Esophagus muscularis mucosa (tissue), 4 donors: ENCODE measurements at regions not wholly inside any gene's neighbourhood (a gene's known extent, or its start where the extent isn't known, plus 50 kb on each side); places are given as distances from the start of the nearest gene placed in this dataset.

ENCODE experiments used
- DNase-seq: peaks from one replicate; pipeline ENCODE4 v3.0.0-alpha.2; 2017; ENCODE audit errors: extremely low spot score
- H3K27ac ChIP-seq, 4 donors: fragments of 200-600 bp; sonication (generic); replicated peaks in 1 of 4; 1 replicate in 3 of 4; 2 replicates in 1 of 4; pipeline ENCODE4 v1.5.1; 2016 to 2019; ENCODE audit warnings: mild to moderate bottlenecking in 1 of 4
- H3K27me3 ChIP-seq, 4 donors: fragments of 200-600 bp; sonication (generic); one replicate each; pipeline versions ENCODE4 v1.5.1 to v1.6.0; 2016 to 2019
- H3K36me3 ChIP-seq, 4 donors: fragments of 200-600 bp; sonication (generic); one replicate each; pipeline ENCODE4 v1.5.1; 2016 to 2019
- H3K4me1 ChIP-seq, 4 donors: fragments of 200-600 bp; sonication (generic); one replicate each; pipeline ENCODE4 v1.5.1; 2016 to 2019
- H3K4me3 ChIP-seq, 4 donors: fragments of 200-600 bp; sonication (generic); 1 replicate in 2 of 4; 2 replicates in 2 of 4; pipeline ENCODE4 v1.5.1; 2016 to 2019; ENCODE audit warnings: mild to moderate bottlenecking in 4 of 4, moderate library complexity in 1 of 4
- H3K9me3 ChIP-seq, 4 donors: fragments of 200-600 bp; sonication (generic); 1 replicate in 3 of 4; 2 replicates in 1 of 4; pipeline ENCODE4 v1.5.1; 2016 to 2019
- EP300 ChIP-seq: sonication (generic); formaldehyde crosslinking; IDR thresholded peaks from one replicate; pipeline ENCODE4 v1.6.1; 2017; ENCODE audit warnings: antibody characterized with exemption
- POLR2A ChIP-seq: fragments of 450-650 bp; IDR thresholded peaks from one replicate; pipeline ENCODE4 v1.6.1; 2017; ENCODE audit warnings: antibody characterized with exemption, moderate library complexity, mild to moderate bottlenecking, low read depth
- POLR2AphosphoS5 ChIP-seq, 2 donors: sonication (generic); formaldehyde crosslinking; IDR thresholded peaks; one replicate each; pipeline ENCODE4 v1.6.1; 2017; ENCODE audit warnings: antibody characterized with exemption in 2 of 2
- WGBS: methylation state at CpG from one replicate; pipeline ENCODE4 v1.1.5; 2018; 5-methylcytosine and 5-hydroxymethylcytosine counted together
- intact Hi-C: fragments of 100-400 bp; cut with DNase I; formaldehyde crosslinking; loops from one replicate; pipeline ENCODE4 v1.15.1; 2023
- TF ChIP-seq, protein P1 (sequence below), 3 experiments: fragments of 200-600 bp in 2 of 3; fragments of 450-650 bp in 1 of 3; sonication (generic) in 2 of 3; IDR thresholded peaks; one replicate each; pipeline ENCODE4 v1.5.1; 2017 to 2019; ENCODE audit warnings: antibody characterized with exemption in 3 of 3, mild to moderate bottlenecking in 2 of 3, moderate library complexity in 1 of 3

DNA sequence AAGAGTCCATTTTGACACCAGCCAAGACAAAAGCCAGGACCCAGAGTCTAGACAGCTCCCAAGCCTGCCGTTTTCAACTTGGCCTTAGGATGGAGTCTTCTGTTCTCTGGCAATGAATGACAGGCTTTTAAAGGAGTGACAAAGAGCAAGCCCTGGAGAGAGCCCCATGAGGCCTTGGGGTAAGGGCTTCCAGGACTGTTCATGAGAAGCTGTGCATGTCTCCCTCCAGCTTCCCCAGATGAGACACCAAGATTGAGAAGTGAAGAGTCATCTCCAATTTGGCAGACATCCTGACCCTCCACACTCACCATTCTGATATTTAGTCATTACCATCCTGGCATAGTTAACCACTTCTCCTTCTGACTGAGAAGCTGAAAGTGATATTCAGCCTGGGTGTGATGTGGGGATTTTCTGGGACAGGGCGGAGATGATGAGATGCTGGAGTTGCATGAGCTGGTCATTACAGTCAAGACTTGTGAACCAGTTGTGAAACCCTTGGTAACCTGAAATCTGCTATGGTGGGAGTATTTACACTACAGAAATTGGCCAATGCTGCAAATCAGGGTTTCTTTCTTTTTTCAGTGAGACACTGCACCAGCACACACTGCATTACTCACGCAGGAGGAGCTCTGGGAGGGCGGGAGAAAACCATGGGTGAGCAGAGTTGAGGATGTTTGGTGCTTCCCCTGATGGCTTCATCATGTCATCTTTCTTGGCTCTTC lies 77.8 kb downstream of the VCPKMT start:
- WGBS, result 46% methylated on average over 3 of the region's 4 CpGs
- no peak for DNase-seq

DNA sequence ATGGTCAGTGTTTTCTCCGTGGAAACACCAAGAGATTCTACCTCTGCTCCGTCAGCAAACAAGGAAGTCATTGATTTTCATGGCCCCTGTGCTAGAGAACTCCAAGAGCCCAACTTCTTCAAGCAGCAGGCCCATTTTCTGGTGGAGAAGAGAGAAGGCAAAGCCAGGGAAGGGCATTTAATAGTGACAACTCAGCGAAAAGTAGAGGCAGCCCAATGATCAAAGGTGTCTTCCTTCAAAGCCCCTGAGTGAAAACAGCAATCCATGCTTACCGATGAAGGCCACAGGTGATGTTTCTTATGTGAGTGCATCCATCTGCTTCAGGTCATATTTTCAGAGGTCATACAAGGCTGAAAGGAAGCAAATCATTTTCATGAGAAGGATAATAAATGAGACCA lies 77.3 kb downstream of the VCPKMT start:
- no peaks in the 10 kb centered on the region for H3K36me3 ChIP-seq
- H3K27me3 ChIP-seq, result no peaks in the 10 kb centered on the region
- H3K4me1 ChIP-seq, result peaks cover 12 to 35% (median 17%) of the 10 kb centered on the region in 4 donors
- TF ChIP-seq, protein P1, sequence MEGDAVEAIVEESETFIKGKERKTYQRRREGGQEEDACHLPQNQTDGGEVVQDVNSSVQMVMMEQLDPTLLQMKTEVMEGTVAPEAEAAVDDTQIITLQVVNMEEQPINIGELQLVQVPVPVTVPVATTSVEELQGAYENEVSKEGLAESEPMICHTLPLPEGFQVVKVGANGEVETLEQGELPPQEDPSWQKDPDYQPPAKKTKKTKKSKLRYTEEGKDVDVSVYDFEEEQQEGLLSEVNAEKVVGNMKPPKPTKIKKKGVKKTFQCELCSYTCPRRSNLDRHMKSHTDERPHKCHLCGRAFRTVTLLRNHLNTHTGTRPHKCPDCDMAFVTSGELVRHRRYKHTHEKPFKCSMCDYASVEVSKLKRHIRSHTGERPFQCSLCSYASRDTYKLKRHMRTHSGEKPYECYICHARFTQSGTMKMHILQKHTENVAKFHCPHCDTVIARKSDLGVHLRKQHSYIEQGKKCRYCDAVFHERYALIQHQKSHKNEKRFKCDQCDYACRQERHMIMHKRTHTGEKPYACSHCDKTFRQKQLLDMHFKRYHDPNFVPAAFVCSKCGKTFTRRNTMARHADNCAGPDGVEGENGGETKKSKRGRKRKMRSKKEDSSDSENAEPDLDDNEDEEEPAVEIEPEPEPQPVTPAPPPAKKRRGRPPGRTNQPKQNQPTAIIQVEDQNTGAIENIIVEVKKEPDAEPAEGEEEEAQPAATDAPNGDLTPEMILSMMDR (IDR thresholded peaks at IDR 0.05), result no peak
- TF ChIP-seq POLR2A, result no peak
- no peak for TF ChIP-seq EP300
- TF ChIP-seq POLR2AphosphoS5 (IDR thresholded peaks at IDR 0.05), result no peak
- H3K9me3 ChIP-seq, result no peaks in the 10 kb centered on the region
- intact Hi-C loops, result no loop called here
- no peak for DNase-seq
- H3K27ac ChIP-seq, result peak overlapping the region in 1 of 4 donors; percentile 10
- H3K4me3 ChIP-seq, result no peak overlapping the region
- WGBS, result 82% methylated on average over 4 of the region's 4 CpGs

More for the DNA sequence above, 77.8 kb downstream of the VCPKMT start:
- no peaks in the 10 kb centered on the region for H3K9me3 ChIP-seq
- no peak for TF ChIP-seq EP300
- TF ChIP-seq, protein P1 (IDR thresholded peaks at IDR 0.05), result no peak
- no peak for TF ChIP-seq POLR2AphosphoS5 (IDR thresholded peaks at IDR 0.05)
- TF ChIP-seq POLR2A, result no peak
- intact Hi-C loops, result no loop called here
- no peak overlapping the region for H3K4me3 ChIP-seq
- peak overlapping the region in 1 of 4 donors; percentile 10 for H3K27ac ChIP-seq
- no peaks in the 10 kb centered on the region for H3K36me3 ChIP-seq
- H3K4me1 ChIP-seq, result peaks cover 9 to 30% (median 11%) of the 10 kb centered on the region in 4 donors
- H3K27me3 ChIP-seq, result no peaks in the 10 kb centered on the region

DNA sequence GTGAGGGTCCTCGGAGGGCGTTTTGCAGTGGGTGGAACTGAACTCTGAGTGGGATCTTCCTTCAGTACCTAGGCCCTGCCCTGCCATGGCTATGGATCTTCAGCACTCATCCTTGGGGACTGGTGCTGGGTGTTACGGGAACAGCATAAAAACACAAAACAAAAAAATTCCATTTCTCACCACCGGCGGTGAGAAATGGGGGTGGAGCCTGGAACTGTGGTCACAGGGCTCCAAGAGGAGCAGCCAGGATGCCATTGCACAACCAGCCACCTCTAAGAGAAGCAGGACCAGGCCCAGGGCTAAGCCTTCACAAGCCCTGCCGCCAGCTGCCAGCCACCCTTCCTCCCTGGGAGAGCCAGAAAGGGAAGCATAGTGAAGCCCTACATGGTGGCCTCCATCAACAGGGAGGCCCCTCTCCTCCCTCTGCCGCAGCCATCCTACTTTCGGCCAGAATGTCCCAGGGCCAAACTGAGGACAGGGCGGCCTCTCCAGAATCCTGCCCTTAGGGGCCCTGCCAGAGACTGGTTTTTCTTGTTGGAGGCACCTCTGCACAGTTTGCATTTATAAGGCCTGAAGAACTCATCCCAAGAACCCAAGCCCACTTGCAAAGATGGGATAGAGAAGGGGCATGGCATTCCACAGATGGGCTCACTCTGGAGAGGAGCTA lies 76.5 kb downstream of the VCPKMT start:
- TF ChIP-seq POLR2AphosphoS5 (IDR thresholded peaks at IDR 0.05) (no peak), EP300 (no peak), POLR2A (no peak)
- TF ChIP-seq, protein P1 (IDR thresholded peaks at IDR 0.05), result no peak
- DNase-seq, result no peak
- H3K36me3 ChIP-seq, result no peaks in the 10 kb centered on the region
- peak overlapping the region in 2 of 4 donors; percentile 13 to 31 for H3K27ac ChIP-seq
- H3K4me1 ChIP-seq, result peaks cover 20 to 42% (median 25%) of the 10 kb centered on the region in 4 donors
- H3K4me3 ChIP-seq, result no peak overlapping the region
- 83% methylated on average over 8 of the region's 9 CpGs for WGBS
- H3K27me3 ChIP-seq, result no peaks in the 10 kb centered on the region
- intact Hi-C loops, result no loop called here
- H3K9me3 ChIP-seq, result no peaks in the 10 kb centered on the region

DNA sequence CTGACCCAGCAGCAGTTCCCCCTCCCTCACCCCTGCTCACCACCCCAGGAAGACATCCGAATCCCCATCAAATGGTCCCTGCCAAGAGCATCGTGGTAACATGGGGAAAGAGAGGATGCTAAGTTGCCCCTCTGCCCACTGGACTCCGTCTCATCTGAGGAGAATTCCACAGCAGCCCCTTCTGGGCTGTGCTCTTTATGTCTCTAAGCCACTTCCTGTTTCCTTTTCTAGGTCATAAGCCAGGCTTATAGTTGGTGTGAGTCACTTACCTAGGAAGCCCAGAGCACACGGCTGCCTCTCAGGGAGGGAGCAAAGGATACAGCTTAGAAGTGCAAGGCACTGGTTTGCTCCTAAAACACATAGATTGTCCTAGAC lies 76.0 kb downstream of the VCPKMT start:
- Histone ChIP-seq H3K27me3 (no peaks in the 10 kb centered on the region), H3K36me3 (no peaks in the 10 kb centered on the region), H3K9me3 (no peaks in the 10 kb centered on the region), H3K4me1 (peaks cover 25 to 48% (median 28%) of the 10 kb centered on the region in 4 donors), H3K27ac (peak overlapping the region in 2 of 4 donors; percentile 13 to 31), H3K4me3 (no peak overlapping the region)
- DNase-seq, result no peak
- 57% methylated on average over 3 of the region's 4 CpGs for WGBS
- intact Hi-C loops, result no loop called here
- no peak for TF ChIP-seq POLR2A
- TF ChIP-seq POLR2AphosphoS5 (IDR thresholded peaks at IDR 0.05), result peak; percentile 41 to 49

DNA sequence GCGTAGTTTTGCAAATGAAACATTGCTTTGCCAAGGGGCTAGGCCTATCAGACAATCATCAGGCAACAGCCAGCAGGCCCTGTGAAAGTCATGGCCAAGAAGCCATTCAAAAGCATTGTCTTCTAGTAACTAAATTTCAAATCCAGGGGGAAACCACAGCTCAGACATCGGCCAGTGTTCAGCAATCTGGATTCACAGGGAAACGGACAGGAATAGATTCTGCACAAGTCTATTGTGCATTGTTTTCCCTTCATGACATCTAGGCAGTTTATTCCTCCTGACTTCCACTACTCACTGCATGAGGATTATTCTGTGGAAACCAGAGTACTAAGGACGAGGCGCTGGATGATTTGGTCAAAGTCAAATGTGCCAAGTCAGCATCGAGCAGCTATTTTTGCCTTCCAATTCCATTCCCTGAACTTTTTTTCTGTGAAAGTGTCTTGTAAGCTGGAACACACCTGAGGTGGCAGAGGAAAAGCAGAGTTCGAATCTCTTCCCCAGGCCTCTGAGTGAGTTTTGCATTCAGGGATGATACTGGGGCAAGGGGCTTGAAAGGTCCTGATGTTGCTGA lies 75.4 kb downstream of the VCPKMT start:
- no peak overlapping the region for H3K4me3 ChIP-seq
- no peaks in the 10 kb centered on the region for H3K36me3 ChIP-seq
- peaks cover 26 to 48% (median 30%) of the 10 kb centered on the region in 4 donors for H3K4me1 ChIP-seq
- H3K27me3 ChIP-seq, result no peaks in the 10 kb centered on the region
- peaks cover 0 to 2% (median 0%) of the 10 kb centered on the region in 4 donors for H3K9me3 ChIP-seq
- 90% methylated on average over 7 of the region's 7 CpGs for WGBS
- H3K27ac ChIP-seq, result peak overlapping the region in 1 of 4 donors; percentile 5
- TF ChIP-seq, protein P1 (IDR thresholded peaks at IDR 0.05), result no peak
- no peak for TF ChIP-seq EP300
- TF ChIP-seq POLR2A, result no peak
- TF ChIP-seq POLR2AphosphoS5 (IDR thresholded peaks at IDR 0.05), result no peak
- no peak for DNase-seq
- intact Hi-C loops, result no loop called here
